HG03060 (cell line): ENCODE measurements at regions not wholly inside any gene's neighbourhood (a gene's known extent, or its start where the extent isn't known, plus 50 kb on each side); places are given as distances from the start of the nearest gene placed in this dataset.
"Not testable (repeated sequence)": the region's sequence is repeated elsewhere in the genome, so short reads cannot be mapped to it uniquely, and the experiment has no call there.

ENCODE experiments used
- ATAC-seq: cut with Tn5 transposase; IDR thresholded peaks from one replicate; pipeline ENCODE4 v1.9.1; 2021; ENCODE audit warnings: low read depth, moderate number of reproducible peaks; ENCODE audit not compliant: unreplicated experiment

- no peak for ATAC-seq
Measured at GRCh38 chr7:120070201-120070600, 202.8 kb upstream of the KCND2 start.

GRCh38 chr7:120077777-120078176, 195.2 kb upstream of the KCND2 start:
- no peak for ATAC-seq

- ATAC-seq: no peak
Measured at GRCh38 chr7:120079022-120079421, 194.0 kb upstream of the KCND2 start.

GRCh38 chr7:120079704-120080103, 193.3 kb upstream of the KCND2 start:
- no peak for ATAC-seq

GRCh38 chr7:120086468-120086867, 186.5 kb upstream of the KCND2 start:
- ATAC-seq: not testable (repeated sequence)

- no peak for ATAC-seq
Measured at GRCh38 chr7:120089968-120090367, 183.0 kb upstream of the KCND2 start.

GRCh38 chr7:120091807-120092206, 181.2 kb upstream of the KCND2 start:
- no peak for ATAC-seq

GRCh38 chr7:120097020-120097419, 176.0 kb upstream of the KCND2 start:
- no peak for ATAC-seq

GRCh38 chr7:120097774-120098173, 175.2 kb upstream of the KCND2 start:
- ATAC-seq: no peak

- ATAC-seq: no peak
Measured at GRCh38 chr7:120108376-120108775, 164.6 kb upstream of the KCND2 start.

- no peak for ATAC-seq
Measured at GRCh38 chr7:120110169-120110568, 162.8 kb upstream of the KCND2 start.

- no peak for ATAC-seq
Measured at GRCh38 chr7:120114626-120115025, 158.3 kb upstream of the KCND2 start.

- no peak for ATAC-seq
Measured at GRCh38 chr7:120123528-120123927, 149.4 kb upstream of the KCND2 start.

- no peak for ATAC-seq
Measured at GRCh38 chr7:120131096-120131839, 141.7 kb upstream of the KCND2 start.

GRCh38 chr7:120138497-120138896, 134.5 kb upstream of the KCND2 start:
- ATAC-seq: no peak

GRCh38 chr7:120156476-120156875, 116.5 kb upstream of the KCND2 start:
- ATAC-seq: no peak

GRCh38 chr7:120160166-120160565, 112.8 kb upstream of the KCND2 start:
- ATAC-seq: no peak

- ATAC-seq: no peak
Measured at GRCh38 chr7:120163449-120163848, 109.5 kb upstream of the KCND2 start.

GRCh38 chr7:120165227-120165626, 107.7 kb upstream of the KCND2 start:
- ATAC-seq: no peak

GRCh38 chr7:120168066-120168465, 104.9 kb upstream of the KCND2 start:
- ATAC-seq: no peak

GRCh38 chr7:120169996-120170783, 102.8 kb upstream of the KCND2 start:
- ATAC-seq: no peak

- no peak for ATAC-seq
Measured at GRCh38 chr7:120170834-120171233, 102.1 kb upstream of the KCND2 start.
